ENCODE measurements at regions not wholly inside any gene's neighbourhood (a gene's known extent, or its start where the extent isn't known, plus 50 kb on each side); places are given as distances from the start of the nearest gene placed in this dataset.
"Not testable (repeated sequence)": the region's sequence is repeated elsewhere in the genome, so short reads cannot be mapped to it uniquely, and the experiment has no call there.

- H3K27me3 ChIP-seq (ENCODE audit: insufficient read depth, low read length, poor library complexity), result no peaks in the 10 kb centered on the region
- no peak overlapping the region for H3K23ac ChIP-seq (ENCODE audit: low read length)
- no peaks in the 10 kb centered on the region for H3K4me1 ChIP-seq (ENCODE audit: control insufficient read depth, low read depth, low read length)
- no peak overlapping the region for H3K4me3 ChIP-seq (ENCODE audit: low read length)
- H4K5ac ChIP-seq (ENCODE audit: low read length), result no peak overlapping the region
- H2BK15ac ChIP-seq (replicated peaks; ENCODE audit: low read depth), result no peak overlapping the region
- no peak overlapping the region for H4K8ac ChIP-seq (ENCODE audit: low read depth, low read length)
- H3K4ac ChIP-seq (ENCODE audit: low read depth, low read length), result no peak overlapping the region
- no CpG with 5 or more reads among the region's 1 CpG for WGBS (ENCODE audit: extremely low coverage, insufficient coverage, low lambda C conversion rate)
- H3K18ac ChIP-seq (ENCODE audit: low read length), result no peak overlapping the region
- no peak overlapping the region for H2AK5ac ChIP-seq (ENCODE audit: low read length)
- no peak overlapping the region for H3K27ac ChIP-seq (ENCODE audit: low read depth, low read length)
- H3K4me2 ChIP-seq (ENCODE audit: low read length), result no peak overlapping the region
- no peaks in the 10 kb centered on the region for H3K79me2 ChIP-seq (ENCODE audit: control insufficient read depth, insufficient read depth, low read length)
- no peak overlapping the region for H2BK5ac ChIP-seq (ENCODE audit: low read length)
- no peaks in the 10 kb centered on the region for H3K79me1 ChIP-seq (ENCODE audit: low read length)
- H3K9ac ChIP-seq (ENCODE audit: low read length), result no peak overlapping the region
- DNase-seq, result no peak
- H3K56ac ChIP-seq (ENCODE audit: low read length), result no peak overlapping the region
- H3K36me3 ChIP-seq (ENCODE audit: control insufficient read depth, insufficient read depth, low read length), result no peaks in the 10 kb centered on the region
- no peak overlapping the region for H2BK120ac ChIP-seq (ENCODE audit: low read depth, low read length)
Observed at GRCh38 chr4:38387348-38387747, 276.7 kb upstream of the KLF3 start.

DNA sequence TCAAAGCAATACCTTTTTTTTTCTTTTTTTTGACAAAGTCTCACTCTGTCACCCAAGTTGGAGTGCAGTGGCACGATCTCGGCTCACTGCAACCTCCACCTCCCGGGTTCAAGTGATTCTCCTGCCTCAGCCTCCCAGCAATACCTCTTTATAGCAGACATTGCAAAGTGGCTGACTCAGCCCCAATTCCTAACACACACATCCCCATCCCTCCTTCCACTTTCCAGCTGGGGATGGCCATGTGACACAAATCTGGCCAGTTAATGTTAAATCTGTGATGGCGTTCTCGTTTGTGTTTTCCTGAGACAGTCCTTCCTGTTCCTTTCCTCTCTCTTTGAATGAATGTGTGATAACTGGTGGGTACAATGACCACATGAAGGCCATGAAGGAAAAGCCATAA is 276.2 kb upstream of the KLF3 start:
- Histone ChIP-seq H3K18ac (ENCODE audit: low read length) (no peak overlapping the region), H2BK15ac (replicated peaks; ENCODE audit: low read depth) (no peak overlapping the region), H2BK120ac (ENCODE audit: low read depth, low read length) (no peak overlapping the region), H3K23ac (ENCODE audit: low read length) (no peak overlapping the region), H3K79me2 (ENCODE audit: control insufficient read depth, insufficient read depth, low read length) (no peaks in the 10 kb centered on the region), H3K4me1 (ENCODE audit: control insufficient read depth, low read depth, low read length) (no peaks in the 10 kb centered on the region), H4K8ac (ENCODE audit: low read depth, low read length) (no peak overlapping the region), H2BK5ac (ENCODE audit: low read length) (no peak overlapping the region), H4K5ac (ENCODE audit: low read length) (no peak overlapping the region), H2AK5ac (ENCODE audit: low read length) (no peak overlapping the region), H3K27ac (ENCODE audit: low read depth, low read length) (no peak overlapping the region), H3K27me3 (ENCODE audit: insufficient read depth, low read length, poor library complexity) (no peaks in the 10 kb centered on the region), H3K36me3 (ENCODE audit: control insufficient read depth, insufficient read depth, low read length) (no peaks in the 10 kb centered on the region), H3K56ac (ENCODE audit: low read length) (no peak overlapping the region), H3K9ac (ENCODE audit: low read length) (no peak overlapping the region), H3K4me3 (ENCODE audit: low read length) (no peak overlapping the region), H3K4ac (ENCODE audit: low read depth, low read length) (no peak overlapping the region), H3K4me2 (ENCODE audit: low read length) (no peak overlapping the region), H3K79me1 (ENCODE audit: low read length) (no peaks in the 10 kb centered on the region)
- DNase-seq, result no peak
- WGBS (ENCODE audit: extremely low coverage, insufficient coverage, low lambda C conversion rate), result no CpG with 5 or more reads among the region's 5 CpGs

GRCh38 chr4:38388907-38389306 is 275.1 kb upstream of the KLF3 start:
- not testable (repeated sequence) for H2AK5ac ChIP-seq (ENCODE audit: low read length); H3K9ac ChIP-seq (ENCODE audit: low read length); DNase-seq; H3K27ac ChIP-seq (ENCODE audit: low read depth, low read length); H3K4me1 ChIP-seq (ENCODE audit: control insufficient read depth, low read depth, low read length); H2BK15ac ChIP-seq (replicated peaks; ENCODE audit: low read depth); H3K4me3 ChIP-seq (ENCODE audit: low read length); H3K36me3 ChIP-seq (ENCODE audit: control insufficient read depth, insufficient read depth, low read length); H3K23ac ChIP-seq (ENCODE audit: low read length); H3K4me2 ChIP-seq (ENCODE audit: low read length); H2BK5ac ChIP-seq (ENCODE audit: low read length); H3K56ac ChIP-seq (ENCODE audit: low read length); H3K18ac ChIP-seq (ENCODE audit: low read length); H2BK120ac ChIP-seq (ENCODE audit: low read depth, low read length); H3K79me1 ChIP-seq (ENCODE audit: low read length); H4K5ac ChIP-seq (ENCODE audit: low read length); H3K79me2 ChIP-seq (ENCODE audit: control insufficient read depth, insufficient read depth, low read length); H3K4ac ChIP-seq (ENCODE audit: low read depth, low read length); H4K8ac ChIP-seq (ENCODE audit: low read depth, low read length); H3K27me3 ChIP-seq (ENCODE audit: insufficient read depth, low read length, poor library complexity)
- no CpG with 5 or more reads among the region's 1 CpG for WGBS (ENCODE audit: extremely low coverage, insufficient coverage, low lambda C conversion rate)

DNA sequence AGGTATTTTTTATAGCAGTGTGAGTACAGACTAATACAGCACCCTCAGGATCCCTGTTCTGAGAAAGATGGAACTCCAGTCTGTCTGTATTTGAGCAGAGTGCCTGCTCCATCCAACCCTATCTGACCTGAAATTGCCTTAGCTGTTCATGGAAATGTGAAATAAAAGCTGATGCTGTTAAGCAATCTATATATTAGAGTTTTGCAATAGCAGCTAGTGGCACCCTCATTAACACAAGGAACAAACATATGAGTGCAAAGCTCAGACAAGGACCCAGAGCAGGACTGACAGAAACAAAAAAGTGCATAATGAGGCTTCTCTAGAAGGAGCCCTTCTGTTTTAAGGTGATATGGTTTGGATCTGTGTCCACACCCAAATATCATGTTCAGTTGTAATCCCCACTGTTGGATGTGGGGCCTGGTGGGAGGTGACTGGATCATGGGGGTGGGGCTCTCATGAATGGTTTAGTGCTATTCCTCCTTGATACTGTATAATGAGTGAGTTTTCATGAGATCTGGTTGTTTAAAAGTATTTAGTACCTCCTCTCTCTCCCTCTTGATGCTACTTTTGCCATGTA is 272.9 kb upstream of the KLF3 start:
- Histone ChIP-seq H3K27me3 (ENCODE audit: insufficient read depth, low read length, poor library complexity) (no peaks in the 10 kb centered on the region), H3K36me3 (ENCODE audit: control insufficient read depth, insufficient read depth, low read length) (no peaks in the 10 kb centered on the region), H2BK120ac (ENCODE audit: low read depth, low read length) (no peak overlapping the region), H3K4me2 (ENCODE audit: low read length) (no peak overlapping the region), H3K9ac (ENCODE audit: low read length) (no peak overlapping the region), H3K27ac (ENCODE audit: low read depth, low read length) (no peak overlapping the region), H3K4ac (ENCODE audit: low read depth, low read length) (no peak overlapping the region), H2BK5ac (ENCODE audit: low read length) (no peak overlapping the region), H3K56ac (ENCODE audit: low read length) (no peak overlapping the region), H4K5ac (ENCODE audit: low read length) (no peak overlapping the region), H4K8ac (ENCODE audit: low read depth, low read length) (no peak overlapping the region), H3K79me1 (ENCODE audit: low read length) (no peaks in the 10 kb centered on the region), H3K4me3 (ENCODE audit: low read length) (no peak overlapping the region), H2AK5ac (ENCODE audit: low read length) (no peak overlapping the region), H3K79me2 (ENCODE audit: control insufficient read depth, insufficient read depth, low read length) (no peaks in the 10 kb centered on the region), H3K4me1 (ENCODE audit: control insufficient read depth, low read depth, low read length) (no peaks in the 10 kb centered on the region), H3K23ac (ENCODE audit: low read length) (no peak overlapping the region), H3K18ac (ENCODE audit: low read length) (no peak overlapping the region), H2BK15ac (replicated peaks; ENCODE audit: low read depth) (no peak overlapping the region)
- DNase-seq, result no peak

GRCh38 chr4:38392223-38392855 is 271.7 kb upstream of the KLF3 start:
- H3K79me2 ChIP-seq (ENCODE audit: control insufficient read depth, insufficient read depth, low read length), result no peaks in the 10 kb centered on the region
- no peaks in the 10 kb centered on the region for H3K79me1 ChIP-seq (ENCODE audit: low read length)
- no peaks in the 10 kb centered on the region for H3K36me3 ChIP-seq (ENCODE audit: control insufficient read depth, insufficient read depth, low read length)
- H3K4me1 ChIP-seq (ENCODE audit: control insufficient read depth, low read depth, low read length), result no peaks in the 10 kb centered on the region
- no CpG with 5 or more reads among the region's 1 CpG for WGBS (ENCODE audit: extremely low coverage, insufficient coverage, low lambda C conversion rate)
- H4K8ac ChIP-seq (ENCODE audit: low read depth, low read length), result no peak overlapping the region
- no peak overlapping the region for H3K4me2 ChIP-seq (ENCODE audit: low read length)
- H3K4ac ChIP-seq (ENCODE audit: low read depth, low read length), result no peak overlapping the region
- H3K27ac ChIP-seq (ENCODE audit: low read depth, low read length), result no peak overlapping the region
- no peak overlapping the region for H2BK15ac ChIP-seq (replicated peaks; ENCODE audit: low read depth)
- no peak overlapping the region for H2BK120ac ChIP-seq (ENCODE audit: low read depth, low read length)
- no peak overlapping the region for H3K18ac ChIP-seq (ENCODE audit: low read length)
- no peak overlapping the region for H3K23ac ChIP-seq (ENCODE audit: low read length)
- H3K56ac ChIP-seq (ENCODE audit: low read length), result no peak overlapping the region
- H2BK5ac ChIP-seq (ENCODE audit: low read length), result no peak overlapping the region
- no peak overlapping the region for H3K9ac ChIP-seq (ENCODE audit: low read length)
- H4K5ac ChIP-seq (ENCODE audit: low read length), result no peak overlapping the region
- no peak overlapping the region for H3K4me3 ChIP-seq (ENCODE audit: low read length)
- no peak overlapping the region for H2AK5ac ChIP-seq (ENCODE audit: low read length)
- peak; percentile 2 for DNase-seq
- no peaks in the 10 kb centered on the region for H3K27me3 ChIP-seq (ENCODE audit: insufficient read depth, low read length, poor library complexity)

- H3K4me2 ChIP-seq (ENCODE audit: low read length), result no peak overlapping the region
- no peak overlapping the region for H2BK5ac ChIP-seq (ENCODE audit: low read length)
- no peaks in the 10 kb centered on the region for H3K27me3 ChIP-seq (ENCODE audit: insufficient read depth, low read length, poor library complexity)
- H3K36me3 ChIP-seq (ENCODE audit: control insufficient read depth, insufficient read depth, low read length), result no peaks in the 10 kb centered on the region
- H3K79me2 ChIP-seq (ENCODE audit: control insufficient read depth, insufficient read depth, low read length), result no peaks in the 10 kb centered on the region
- H3K4ac ChIP-seq (ENCODE audit: low read depth, low read length), result no peak overlapping the region
- no peak overlapping the region for H3K18ac ChIP-seq (ENCODE audit: low read length)
- no peak overlapping the region for H2AK5ac ChIP-seq (ENCODE audit: low read length)
- no peaks in the 10 kb centered on the region for H3K79me1 ChIP-seq (ENCODE audit: low read length)
- H2BK120ac ChIP-seq (ENCODE audit: low read depth, low read length), result no peak overlapping the region
- no peak overlapping the region for H4K5ac ChIP-seq (ENCODE audit: low read length)
- no CpG with 5 or more reads among the region's 3 CpGs for WGBS (ENCODE audit: extremely low coverage, insufficient coverage, low lambda C conversion rate)
- no peak overlapping the region for H3K23ac ChIP-seq (ENCODE audit: low read length)
- H3K56ac ChIP-seq (ENCODE audit: low read length), result no peak overlapping the region
- H2BK15ac ChIP-seq (replicated peaks; ENCODE audit: low read depth), result no peak overlapping the region
- H3K4me3 ChIP-seq (ENCODE audit: low read length), result no peak overlapping the region
- H3K4me1 ChIP-seq (ENCODE audit: control insufficient read depth, low read depth, low read length), result no peaks in the 10 kb centered on the region
- no peak for DNase-seq
- H3K27ac ChIP-seq (ENCODE audit: low read depth, low read length), result no peak overlapping the region
- no peak overlapping the region for H3K9ac ChIP-seq (ENCODE audit: low read length)
- H4K8ac ChIP-seq (ENCODE audit: low read depth, low read length), result no peak overlapping the region
Observed at GRCh38 chr4:38396091-38396490, 267.9 kb upstream of the KLF3 start.
